GM21423 (cell line): ENCODE measurements at regions not wholly inside any gene's neighbourhood (a gene's known extent, or its start where the extent isn't known, plus 50 kb on each side); places are given as distances from the start of the nearest gene placed in this dataset.
"Not testable (repeated sequence)": the region's sequence is repeated elsewhere in the genome, so short reads cannot be mapped to it uniquely, and the experiment has no call there.

Experiments
- ATAC-seq: cut with Tn5 transposase; IDR thresholded peaks from one replicate; pipeline ENCODE4 v1.9.1; 2021; ENCODE audit warnings: mild to moderate bottlenecking, moderate library complexity; ENCODE audit not compliant: unreplicated experiment

DNA sequence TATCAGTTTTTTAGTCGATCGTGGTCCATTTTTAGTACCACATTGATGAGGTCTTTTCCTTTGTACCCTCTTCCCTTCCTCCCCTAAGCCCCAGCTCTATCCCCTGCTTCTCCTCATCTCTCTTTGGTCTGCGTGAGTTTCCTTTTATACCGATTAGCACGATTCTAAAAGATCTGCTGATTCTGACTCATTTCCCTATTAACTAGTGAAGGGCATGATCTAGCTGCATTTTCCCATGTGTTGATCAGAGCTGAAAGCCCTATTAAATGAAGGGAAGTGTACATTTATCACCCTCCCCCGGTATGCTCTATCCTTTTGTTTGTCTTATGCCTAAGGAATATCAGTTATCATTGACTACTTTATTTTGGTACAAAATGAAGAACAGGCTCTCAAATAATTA, 181.7 kb upstream of the NPY2R start:
- no peak for ATAC-seq

- peak; percentile 46 for ATAC-seq
These were observed 175.8 kb upstream of the NPY2R start for GRCh38 chr4:155032521-155033229.

- no peak for ATAC-seq
These were observed 174.8 kb upstream of the NPY2R start for GRCh38 chr4:155033604-155034003.

GRCh38 chr4:155037031-155037430, 171.4 kb upstream of the NPY2R start:
- ATAC-seq = no peak

DNA sequence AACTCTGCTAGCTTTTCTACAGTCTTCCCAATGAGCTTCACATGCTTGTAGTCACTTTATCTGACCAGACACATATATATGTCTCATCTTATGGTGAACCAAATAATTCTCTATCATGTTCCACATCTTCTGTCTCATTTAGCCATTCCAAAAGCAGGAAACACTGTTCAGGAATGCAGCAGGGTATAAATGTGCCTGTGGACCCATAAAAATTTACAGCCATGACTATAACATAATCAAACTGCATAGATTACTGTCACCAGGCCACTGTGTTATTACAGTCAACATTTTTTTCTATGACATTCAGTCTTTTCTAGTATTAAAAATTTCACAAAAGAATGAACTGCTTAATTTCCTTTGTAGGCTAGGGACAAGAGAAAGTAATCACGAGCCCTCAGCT, 170.0 kb upstream of the NPY2R start:
- no peak for ATAC-seq

- no peak for ATAC-seq
These were observed 169.3 kb upstream of the NPY2R start for GRCh38 chr4:155039162-155039561.

- no peak for ATAC-seq
These were observed 168.4 kb upstream of the NPY2R start for GRCh38 chr4:155040031-155040430.

DNA sequence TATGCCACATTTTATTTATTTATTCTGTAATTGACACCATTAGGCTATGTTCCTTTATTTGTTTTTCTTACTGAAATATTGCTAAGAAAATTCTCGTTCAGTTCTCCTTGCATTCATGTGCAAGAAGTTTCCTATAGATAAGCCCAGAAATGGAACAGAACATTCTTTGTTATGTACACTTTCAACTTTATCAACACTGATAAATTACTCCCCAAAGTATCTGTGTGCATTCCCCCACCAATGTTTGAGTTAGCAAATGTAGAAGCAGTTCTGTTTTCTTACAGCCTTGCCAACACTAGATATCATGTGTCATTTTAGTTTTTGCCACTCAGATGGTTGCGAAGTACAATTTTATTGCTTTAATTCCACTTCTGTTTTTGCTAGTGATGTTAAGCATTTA, 166.4 kb upstream of the NPY2R start:
- ATAC-seq = no peak

- ATAC-seq = not testable (repeated sequence)
These were observed 164.2 kb upstream of the NPY2R start for GRCh38 chr4:155044251-155044650.

GRCh38 chr4:155047755-155048154, 160.7 kb upstream of the NPY2R start:
- ATAC-seq = no peak

- ATAC-seq = not testable (repeated sequence)
These were observed 154.4 kb upstream of the NPY2R start for GRCh38 chr4:155054042-155054441.

- ATAC-seq = no peak
These were observed 148.0 kb upstream of the NPY2R start for GRCh38 chr4:155060419-155060818.

- ATAC-seq = no peak
These were observed 147.6 kb upstream of the NPY2R start for GRCh38 chr4:155060873-155061272.

DNA sequence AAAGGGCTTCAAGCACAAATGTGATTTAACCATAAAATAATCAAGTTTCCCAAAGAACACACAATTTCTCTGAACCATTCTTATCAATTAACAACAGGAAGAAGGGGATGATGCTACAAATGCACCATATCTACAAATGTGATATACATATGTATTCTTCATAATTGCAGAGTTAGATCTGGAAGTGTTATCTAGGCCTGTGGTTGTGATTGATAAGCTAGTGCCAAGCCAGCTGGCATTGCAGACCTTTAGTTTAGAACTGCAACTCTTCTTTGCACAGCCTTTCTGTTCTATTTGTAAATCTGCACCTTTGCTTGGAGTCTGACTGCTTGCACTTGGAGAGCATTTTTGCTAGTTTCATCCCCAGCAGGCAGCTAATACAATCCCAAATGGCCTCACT, 145.5 kb upstream of the NPY2R start:
- no peak for ATAC-seq

- ATAC-seq = not testable (repeated sequence)
These were observed 143.5 kb upstream of the NPY2R start for GRCh38 chr4:155064934-155065333.

DNA sequence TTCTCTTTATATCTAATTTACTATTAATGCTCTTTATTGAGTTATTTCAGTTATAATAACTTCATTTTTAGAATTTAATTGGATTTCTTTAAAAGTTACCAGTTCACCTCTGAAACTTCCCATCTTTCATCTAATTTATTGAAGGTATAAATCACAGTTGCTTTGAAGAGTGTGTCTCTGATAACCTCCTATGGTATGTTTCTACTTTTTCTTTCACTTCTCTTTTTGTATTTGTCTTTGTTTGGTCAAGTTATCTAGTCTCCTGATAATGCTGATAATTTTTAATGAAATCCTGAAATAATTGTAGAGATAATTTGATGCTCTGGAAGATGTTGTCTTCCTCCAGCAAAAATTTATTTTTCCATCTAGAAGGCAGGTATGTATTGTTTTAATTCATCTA, 141.6 kb upstream of the NPY2R start:
- ATAC-seq = no peak

- ATAC-seq = no peak
These were observed 136.5 kb upstream of the NPY2R start for GRCh38 chr4:155071962-155072361.

- no peak for ATAC-seq
These were observed 136.0 kb upstream of the NPY2R start for GRCh38 chr4:155072417-155072816.

GRCh38 chr4:155073852-155074251, 134.6 kb upstream of the NPY2R start:
- no peak for ATAC-seq

DNA sequence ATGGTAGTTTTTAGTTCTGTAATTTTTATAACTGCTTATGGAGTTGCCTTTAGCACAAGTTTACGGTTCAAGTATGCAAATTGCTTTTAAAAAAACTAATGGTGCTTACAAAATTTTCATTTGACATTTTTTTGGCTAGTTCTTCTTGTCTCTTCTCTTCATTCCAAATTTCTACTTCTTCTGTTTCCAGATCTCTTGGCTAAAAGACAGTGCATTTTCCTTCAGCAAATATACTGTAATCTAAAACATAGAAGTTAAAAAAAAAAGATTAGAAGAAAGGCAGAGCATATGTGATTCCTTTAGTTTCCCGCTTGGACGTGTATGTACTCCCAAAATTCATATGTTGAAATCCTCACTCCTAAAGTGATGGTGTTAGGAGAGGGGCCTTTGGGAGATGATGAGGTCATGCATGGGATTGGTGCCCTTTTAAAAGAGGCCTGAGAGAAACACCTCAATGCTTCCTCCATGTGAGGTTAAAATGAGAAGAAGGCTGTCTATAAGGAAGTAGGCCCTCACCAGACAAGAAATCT, 132.1 kb upstream of the NPY2R start:
- ATAC-seq = no peak

DNA sequence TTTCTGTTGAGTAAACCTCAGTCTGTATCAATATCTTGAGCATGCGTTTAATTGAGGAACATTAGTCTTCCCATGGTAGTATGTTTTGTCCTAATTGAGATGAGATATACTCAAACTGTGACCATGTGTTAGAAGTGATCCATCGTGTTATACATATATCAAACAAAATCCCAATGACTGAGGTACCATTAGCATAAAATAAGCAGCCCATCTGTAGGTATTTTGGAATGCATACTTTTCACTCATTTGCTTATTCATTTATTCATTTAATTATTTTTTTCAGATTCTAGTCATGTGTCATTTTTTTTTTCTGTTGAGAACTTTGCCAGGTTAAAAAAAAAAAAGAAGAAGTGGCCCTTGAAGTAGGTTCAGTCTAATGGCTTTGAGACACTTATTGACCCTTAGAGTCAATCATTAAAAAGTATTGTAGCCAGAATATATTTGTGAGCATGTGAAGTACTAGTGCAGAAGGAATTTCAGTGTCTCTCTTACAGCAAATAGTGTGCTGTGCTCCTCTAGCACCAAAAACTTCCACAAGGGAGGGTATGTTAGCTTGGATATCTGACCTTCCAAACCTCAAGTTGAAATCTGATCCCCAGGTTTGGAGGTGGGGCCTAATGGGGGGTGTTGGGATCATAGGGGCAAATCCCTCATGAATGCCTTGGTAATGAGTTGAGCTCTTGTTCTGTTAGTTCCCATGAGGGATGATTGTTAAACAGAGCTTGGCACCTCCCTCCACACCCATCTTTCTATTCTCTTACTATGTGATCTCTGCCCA, 130.8 kb upstream of the NPY2R start:
- no peak for ATAC-seq

DNA sequence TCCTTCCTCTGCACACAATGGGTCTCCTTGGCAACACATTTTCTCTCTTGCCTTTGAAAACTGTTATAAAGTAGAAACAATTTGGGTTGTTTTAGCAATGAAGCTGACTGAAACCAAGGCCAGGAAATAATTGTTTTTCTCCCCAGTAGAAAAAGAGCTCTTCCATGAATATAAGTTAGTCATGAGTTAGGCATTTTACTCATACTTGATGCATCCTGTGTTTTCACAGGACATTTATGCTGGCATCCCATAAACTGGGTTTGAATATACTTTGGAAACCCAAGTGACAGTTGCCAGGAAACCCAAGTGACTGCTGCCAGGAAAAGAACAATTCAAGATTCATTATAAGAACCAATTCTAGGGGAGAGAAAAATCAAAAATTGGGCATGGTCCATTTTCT, 128.6 kb upstream of the NPY2R start:
- ATAC-seq = no peak
